CD14-positive monocyte (primary cell): ENCODE measurements at regions not wholly inside any gene's neighbourhood (a gene's known extent, or its start where the extent isn't known, plus 50 kb on each side); places are given as distances from the start of the nearest gene placed in this dataset.

Experiments
- DNase-seq, 3 donors: peaks; one replicate each; pipeline ENCODE4 v3.0.0-alpha.2; 2011 to 2022
- H2AFZ ChIP-seq: 2 replicates; pipeline ENCODE4 v1.6.0; 2012; ENCODE audit warnings: mild to moderate bottlenecking, low read depth, low read length, inconsistent platforms; ENCODE audit not compliant: insufficient read depth, poor library complexity, severe bottlenecking
- H3K27ac ChIP-seq, 2 donors: 1 replicate in 1 of 2; 2 replicates in 1 of 2; pipeline ENCODE4 v1.5.1; 2012 to 2013; ENCODE audit warnings: low read length in 2 of 2, control low read depth in 1 of 2, inconsistent platforms in 1 of 2, low read depth in 1 of 2, mild to moderate bottlenecking in 1 of 2
- H3K27me3 ChIP-seq, 2 donors: one replicate each; pipeline versions ENCODE4 v1.6.0 to v1.6.1; 2011 to 2013; ENCODE audit warnings: low read length in 2 of 2; ENCODE audit not compliant: control insufficient read depth in 2 of 2, insufficient read depth in 2 of 2
- H3K36me3 ChIP-seq, 2 donors: replicated peaks in 1 of 2; 1 replicate in 1 of 2; 2 replicates in 1 of 2; pipeline versions ENCODE4 v1.5.1 to v1.6.1; 2012 to 2013; ENCODE audit warnings: low read length in 2 of 2, control low read depth in 1 of 2, inconsistent platforms in 1 of 2, mild to moderate bottlenecking in 1 of 2; ENCODE audit not compliant: insufficient read depth in 2 of 2, control insufficient read depth in 1 of 2
- H3K4me1 ChIP-seq, 2 donors: 1 replicate in 1 of 2; 2 replicates in 1 of 2; pipeline versions ENCODE4 v1.5.1 to v1.6.1; 2012 to 2013; ENCODE audit warnings: low read length in 2 of 2, control low read depth in 1 of 2, inconsistent platforms in 1 of 2, mild to moderate bottlenecking in 1 of 2, moderate library complexity in 1 of 2; ENCODE audit not compliant: insufficient read depth in 2 of 2, control insufficient read depth in 1 of 2
- H3K4me2 ChIP-seq: replicated peaks from 2 replicates; pipeline ENCODE3; 2012; ENCODE audit warnings: low read length, moderate library complexity, mild to moderate bottlenecking; ENCODE audit not compliant: poor library complexity, severe bottlenecking; ENCODE audit errors: extremely low read depth
- H3K4me3 ChIP-seq, 3 experiments: fragments of 200-600 bp in 1 of 3; sonication (generic) in 1 of 3; replicated peaks in 1 of 3; 1 replicate in 2 of 3; 2 replicates in 1 of 3; pipeline ENCODE4 v1.5.1; 2011 to 2013; ENCODE audit warnings: low read length in 3 of 3, mild to moderate bottlenecking in 3 of 3, control low read depth in 2 of 3, low read depth in 2 of 3, inconsistent platforms in 1 of 3, moderate library complexity in 1 of 3
- H3K79me2 ChIP-seq: 2 replicates; pipeline ENCODE4 v1.6.0; 2012; ENCODE audit warnings: mild to moderate bottlenecking, control low read depth, inconsistent platforms, low read length, moderate library complexity; ENCODE audit not compliant: insufficient read depth
- H3K9ac ChIP-seq: 2 replicates; pipeline ENCODE4 v1.6.0; 2017; ENCODE audit warnings: low read length, mild to moderate bottlenecking; ENCODE audit not compliant: insufficient read depth, poor library complexity, severe bottlenecking
- H3K9me3 ChIP-seq, 2 donors: replicated peaks in 1 of 2; 1 replicate in 1 of 2; 2 replicates in 1 of 2; pipeline versions ENCODE4 v1.5.1 to v1.6.1; 2012 to 2013; ENCODE audit warnings: low read length in 2 of 2, control low read depth in 1 of 2; ENCODE audit not compliant: control insufficient read depth in 1 of 2, insufficient read depth in 1 of 2
- H4K20me1 ChIP-seq: 2 replicates; pipeline ENCODE4 v1.6.0; 2012; ENCODE audit warnings: mild to moderate bottlenecking, low read length, control low read depth, moderate library complexity; ENCODE audit not compliant: insufficient read depth
- H3K27ac Mint-ChIP-seq, 7 donors: one replicate each; pipeline ENCODE4 v1.8.0; 2020; ENCODE audit warnings: mild to moderate bottlenecking in 7 of 7, mixed read lengths in 7 of 7, moderate library complexity in 6 of 7, inconsistent platforms in 2 of 7
- H3K27me3 Mint-ChIP-seq, 3 donors: one replicate each; pipeline ENCODE4 v1.8.0; 2021 to 2022; ENCODE audit warnings: low read depth in 3 of 3, mild to moderate bottlenecking in 3 of 3, mixed read lengths in 3 of 3, moderate library complexity in 3 of 3, inconsistent platforms in 1 of 3
- H3K36me3 Mint-ChIP-seq, 2 donors: one replicate each; pipeline ENCODE4 v1.8.0; 2020; ENCODE audit warnings: mixed read lengths in 2 of 2, inconsistent platforms in 1 of 2, mild to moderate bottlenecking in 1 of 2
- H3K4me1 Mint-ChIP-seq: one replicate; pipeline ENCODE4 v1.8.0; 2020; ENCODE audit warnings: mild to moderate bottlenecking, mixed read lengths
- H3K4me3 Mint-ChIP-seq, 2 donors: one replicate each; pipeline ENCODE4 v1.8.0; 2020; ENCODE audit warnings: mild to moderate bottlenecking in 2 of 2, mixed read lengths in 2 of 2, moderate library complexity in 1 of 2
- H3K9me3 Mint-ChIP-seq, 7 donors: one replicate each; pipeline ENCODE4 v1.8.0; 2020 to 2022; ENCODE audit warnings: mixed read lengths in 7 of 7, mild to moderate bottlenecking in 6 of 7, moderate library complexity in 6 of 7, inconsistent platforms in 2 of 7
- WGBS: methylation state at CpG from one replicate; pipeline ENCODE4 v1.1.5; 2013; ENCODE audit warnings: missing lambda C conversion rate; ENCODE audit not compliant: insufficient coverage; 5-methylcytosine and 5-hydroxymethylcytosine counted together
- intact Hi-C, 2 donors: fragments of 100-400 bp; cut with micrococcal nuclease; formaldehyde crosslinking; loops; one replicate each; pipeline versions ENCODE4 v1.15.0 to v1.15.1; 2023
- TF ChIP-seq, protein P1 (sequence below): fragments of 200-600 bp; IDR thresholded peaks from one replicate; pipeline ENCODE4 v1.8.0; 2022; ENCODE audit warnings: antibody characterized with exemption, mild to moderate bottlenecking

DNA sequence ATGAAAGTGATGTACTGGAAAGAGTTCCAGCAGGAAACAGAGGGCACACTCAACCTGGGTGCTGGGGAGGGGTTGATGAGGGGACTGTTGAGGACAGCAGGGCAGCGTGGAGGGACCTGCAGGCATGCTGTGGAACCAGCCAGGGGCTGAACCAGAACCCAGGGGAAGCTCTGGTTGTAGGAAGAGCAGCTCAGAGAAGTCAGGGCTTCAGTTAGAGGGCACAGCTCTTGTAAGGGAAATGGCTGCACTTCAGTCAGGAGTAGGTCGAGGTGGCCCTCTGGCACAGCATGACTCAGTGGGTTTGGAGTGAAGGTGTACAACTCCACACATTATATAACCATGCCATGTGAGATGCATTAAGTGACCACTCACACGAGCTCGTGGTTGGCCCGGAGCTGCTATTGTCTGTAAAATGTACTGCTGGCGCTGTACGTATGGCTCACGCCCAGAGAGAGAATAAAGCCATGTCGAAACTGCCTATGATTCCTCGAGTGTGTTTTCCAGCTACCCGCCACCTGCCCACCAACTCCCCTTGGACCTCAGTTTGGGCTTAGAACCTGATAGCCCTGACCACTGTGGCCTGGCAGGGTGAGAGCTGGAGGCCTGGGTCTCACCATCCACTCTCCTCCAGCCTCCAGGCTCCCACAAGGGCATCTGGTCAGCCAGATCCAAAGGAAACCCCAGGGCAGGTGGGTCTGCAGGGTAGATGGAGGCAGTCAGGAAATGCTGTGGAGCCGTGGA is 136.5 kb upstream of the HS6ST1 start:
- Histone ChIP-seq H3K4me3 (no peak overlapping the region), H3K9me3 (peaks cover 0 to 3% of the 10 kb centered on the region in 2 donors), H4K20me1 (no peaks in the 10 kb centered on the region), H3K4me2 (no peak overlapping the region), H3K27me3 (no peaks in the 10 kb centered on the region), H3K27ac (no peak overlapping the region), H3K79me2 (no peaks in the 10 kb centered on the region), H3K9ac (no peak overlapping the region), H2AFZ (no peak overlapping the region), H3K4me1 (peaks cover 15 to 18% of the 10 kb centered on the region in 2 donors), H3K36me3 (no peaks in the 10 kb centered on the region)
- no peak for DNase-seq
- H3K36me3 Mint-ChIP-seq, result no peaks in the 10 kb centered on the region
- no peak overlapping the region for H3K4me3 Mint-ChIP-seq
- intact Hi-C loops, result no loop called here
- H3K27me3 Mint-ChIP-seq, result peaks cover 0 to 4% (median 1%) of the 10 kb centered on the region in 3 donors
- WGBS, result 100% methylated on average over 5 of the region's 12 CpGs
- H3K9me3 Mint-ChIP-seq, result peaks cover 0 to 15% (median 8%) of the 10 kb centered on the region in 7 donors
- H3K4me1 Mint-ChIP-seq, result peaks cover 22% of the 10 kb centered on the region
- TF ChIP-seq, protein P1, sequence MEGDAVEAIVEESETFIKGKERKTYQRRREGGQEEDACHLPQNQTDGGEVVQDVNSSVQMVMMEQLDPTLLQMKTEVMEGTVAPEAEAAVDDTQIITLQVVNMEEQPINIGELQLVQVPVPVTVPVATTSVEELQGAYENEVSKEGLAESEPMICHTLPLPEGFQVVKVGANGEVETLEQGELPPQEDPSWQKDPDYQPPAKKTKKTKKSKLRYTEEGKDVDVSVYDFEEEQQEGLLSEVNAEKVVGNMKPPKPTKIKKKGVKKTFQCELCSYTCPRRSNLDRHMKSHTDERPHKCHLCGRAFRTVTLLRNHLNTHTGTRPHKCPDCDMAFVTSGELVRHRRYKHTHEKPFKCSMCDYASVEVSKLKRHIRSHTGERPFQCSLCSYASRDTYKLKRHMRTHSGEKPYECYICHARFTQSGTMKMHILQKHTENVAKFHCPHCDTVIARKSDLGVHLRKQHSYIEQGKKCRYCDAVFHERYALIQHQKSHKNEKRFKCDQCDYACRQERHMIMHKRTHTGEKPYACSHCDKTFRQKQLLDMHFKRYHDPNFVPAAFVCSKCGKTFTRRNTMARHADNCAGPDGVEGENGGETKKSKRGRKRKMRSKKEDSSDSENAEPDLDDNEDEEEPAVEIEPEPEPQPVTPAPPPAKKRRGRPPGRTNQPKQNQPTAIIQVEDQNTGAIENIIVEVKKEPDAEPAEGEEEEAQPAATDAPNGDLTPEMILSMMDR, result no peak
- H3K27ac Mint-ChIP-seq, result peak overlapping the region in 1 of 7 donors; percentile 40

DNA sequence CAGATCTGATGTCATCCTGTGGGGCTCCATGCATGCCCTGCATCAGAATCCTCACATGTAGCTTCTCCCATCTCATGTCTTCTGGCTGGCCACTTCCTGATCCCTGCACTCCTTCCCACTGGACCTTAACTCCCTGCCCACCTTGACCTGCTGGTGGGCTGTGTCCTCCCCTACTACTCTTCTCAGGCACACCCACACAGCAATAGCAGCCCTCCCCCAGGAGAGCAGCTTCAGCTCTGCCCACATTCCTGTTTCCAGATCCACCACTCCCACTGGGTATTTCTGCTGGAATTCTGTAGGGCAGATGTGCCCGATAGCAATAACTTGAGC is 137.0 kb upstream of the HS6ST1 start:
- intact Hi-C loops, result no loop called here
- no peaks in the 10 kb centered on the region for H3K27me3 ChIP-seq
- no peaks in the 10 kb centered on the region for H3K36me3 ChIP-seq
- no peak overlapping the region for H3K27ac ChIP-seq
- H3K27me3 Mint-ChIP-seq, result peaks cover 0 to 4% (median 1%) of the 10 kb centered on the region in 3 donors
- no peak overlapping the region for H2AFZ ChIP-seq
- H3K4me3 ChIP-seq, result no peak overlapping the region
- no peak overlapping the region for H3K4me3 Mint-ChIP-seq
- peaks cover 0 to 16% (median 8%) of the 10 kb centered on the region in 7 donors for H3K9me3 Mint-ChIP-seq
- peak overlapping the region in 1 of 7 donors; percentile 3 for H3K27ac Mint-ChIP-seq
- no CpG with 5 or more reads among the region's 1 CpG for WGBS
- H3K9me3 ChIP-seq, result peaks cover 0 to 3% of the 10 kb centered on the region in 2 donors
- H3K36me3 Mint-ChIP-seq, result no peaks in the 10 kb centered on the region
- H3K79me2 ChIP-seq, result no peaks in the 10 kb centered on the region
- TF ChIP-seq, protein P1, result no peak
- no peak for DNase-seq
- H3K4me1 Mint-ChIP-seq, result peaks cover 21% of the 10 kb centered on the region
- no peaks in the 10 kb centered on the region for H4K20me1 ChIP-seq
- H3K4me1 ChIP-seq, result peaks cover 15 to 18% of the 10 kb centered on the region in 2 donors
- H3K9ac ChIP-seq, result no peak overlapping the region
- H3K4me2 ChIP-seq, result no peak overlapping the region
